WTC11 (cell line): ENCODE measurements at regions not wholly inside any gene's neighbourhood (a gene's known extent, or its start where the extent isn't known, plus 50 kb on each side); places are given as distances from the start of the nearest gene placed in this dataset.

Source experiments
- ATAC-seq: fragments of 200-7000 bp; cut with Tn5 transposase; 2 replicates; pipeline ENCODE4 v1.10.0; 2021; ENCODE audit warnings: mild to moderate bottlenecking, moderate library complexity
- CTCF ChIA-PET: fragments of 300-600 bp; sonication (Branson Sonifier 250); formaldehyde crosslinking; loops from one replicate; lab custom pipeline; 2021; ENCODE audit warnings: antibody characterized with exemption; lab: Charles Lee
- POLR2A ChIA-PET: fragments of 350-600 bp; sonication (Branson Sonifier 250); formaldehyde crosslinking; loops from one replicate; lab custom pipeline; 2021; ENCODE audit warnings: antibody characterized with exemption; lab: Charles Lee
- DNase-seq: peaks from one replicate; pipeline ENCODE4 v3.0.0; 2021; ENCODE audit warnings: low spot score
- H3K27ac Mint-ChIP-seq: 2 replicates; pipeline ENCODE4 v1.8.0; 2021; ENCODE audit warnings: mixed read lengths
- H3K27me3 Mint-ChIP-seq: 2 replicates; pipeline ENCODE4 v1.8.0; 2021; ENCODE audit warnings: low read depth, mild to moderate bottlenecking, moderate library complexity, mixed read lengths
- H3K36me3 Mint-ChIP-seq: 2 replicates; pipeline ENCODE4 v1.8.0; 2021; ENCODE audit warnings: mixed read lengths
- H3K4me1 Mint-ChIP-seq: 2 replicates; pipeline ENCODE4 v1.8.0; 2022; ENCODE audit warnings: mixed read lengths
- H3K4me3 Mint-ChIP-seq: 2 replicates; pipeline ENCODE4 v1.8.0; 2021; ENCODE audit warnings: mild to moderate bottlenecking, moderate library complexity, mixed read lengths
- H3K9me3 Mint-ChIP-seq: 2 replicates; pipeline ENCODE4 v1.8.0; 2021; ENCODE audit warnings: mixed read lengths
- ATF1 ChIP-seq: sonication (generic); formaldehyde crosslinking; IDR thresholded peaks from 2 replicates; pipeline ENCODE4 v1.8.1; 2023; ENCODE audit warnings: mild to moderate bottlenecking, moderate library complexity, missing genetic modification reagents
- CBFB ChIP-seq: sonication (generic); formaldehyde crosslinking; IDR thresholded peaks from 2 replicates; pipeline ENCODE4 v1.8.1; 2022; ENCODE audit warnings: mild to moderate bottlenecking, low read depth, missing genetic modification reagents
- CREB1 ChIP-seq: sonication (generic); formaldehyde crosslinking; IDR thresholded peaks from 2 replicates; pipeline ENCODE4 v1.8.0; 2023; ENCODE audit warnings: mild to moderate bottlenecking, missing genetic modification reagents
- EMX1 ChIP-seq: fragments of 250-450 bp; sonication (Bioruptor Pico); IDR thresholded peaks from 2 replicates; pipeline ENCODE4 v1.8.0; 2021; ENCODE audit warnings: mild to moderate bottlenecking
- GABPB1 ChIP-seq: sonication (generic); formaldehyde crosslinking; IDR thresholded peaks from 2 replicates; pipeline ENCODE4 v1.8.1; 2023; ENCODE audit warnings: mild to moderate bottlenecking, missing genetic modification reagents
- JAZF1 ChIP-seq: fragments of 250-450 bp; sonication (Bioruptor Pico); IDR thresholded peaks from 2 replicates; pipeline ENCODE4 v1.9.0; 2021; ENCODE audit warnings: moderate library complexity, mild to moderate bottlenecking, inconsistent platforms
- MYBL2 ChIP-seq: sonication (generic); formaldehyde crosslinking; IDR thresholded peaks from 2 replicates; pipeline ENCODE4 v1.8.1; 2023; ENCODE audit warnings: mild to moderate bottlenecking, moderate library complexity, missing genetic modification reagents
- NR1H2 ChIP-seq: sonication (generic); formaldehyde crosslinking; IDR thresholded peaks from 2 replicates; pipeline ENCODE4 v1.9.0; 2021; ENCODE audit warnings: mild to moderate bottlenecking, moderate library complexity, missing genetic modification reagents
- RELA ChIP-seq: sonication (generic); formaldehyde crosslinking; IDR thresholded peaks from 2 replicates; pipeline ENCODE4 v1.8.1; 2022; ENCODE audit warnings: missing genetic modification reagents, mild to moderate bottlenecking, borderline replicate concordance
- SP1 ChIP-seq: sonication (generic); formaldehyde crosslinking; conservative IDR thresholded peaks from 2 replicates; pipeline ENCODE4 v1.8.1; 2022; ENCODE audit warnings: missing genetic modification reagents
- TCF7 ChIP-seq: sonication (generic); formaldehyde crosslinking; IDR thresholded peaks from 2 replicates; pipeline ENCODE4 v1.8.0; 2022; ENCODE audit warnings: mild to moderate bottlenecking, low read depth, missing genetic modification reagents, moderate library complexity
- TP53 ChIP-seq: sonication (generic); formaldehyde crosslinking; IDR thresholded peaks from 2 replicates; pipeline ENCODE4 v1.8.1; 2023; ENCODE audit warnings: mild to moderate bottlenecking, missing genetic modification reagents
- ZNF219 ChIP-seq: sonication (generic); formaldehyde crosslinking; IDR thresholded peaks from 2 replicates; pipeline ENCODE4 v1.8.0; 2023; ENCODE audit warnings: missing genetic modification reagents, mild to moderate bottlenecking, borderline replicate concordance
- ZNF423 ChIP-seq: fragments of 250-450 bp; sonication (Bioruptor Pico); IDR thresholded peaks from 2 replicates; pipeline ENCODE4 v2.1.2; 2022; ENCODE audit warnings: mild to moderate bottlenecking, moderate library complexity
- TF ChIP-seq, protein P1 (sequence below): fragments of 200-600 bp; IDR thresholded peaks from 2 replicates; pipeline ENCODE4 v1.8.0; 2022; ENCODE audit warnings: antibody characterized with exemption
- TF ChIP-seq, protein P2 (sequence below): sonication (generic); formaldehyde crosslinking; IDR thresholded peaks from 2 replicates; pipeline ENCODE4 v1.8.0; 2022; ENCODE audit warnings: mild to moderate bottlenecking, missing genetic modification reagents
- TF ChIP-seq, protein P3 (sequence below): sonication (generic); formaldehyde crosslinking; IDR thresholded peaks from 2 replicates; pipeline ENCODE4 v1.8.0; 2023; ENCODE audit warnings: missing genetic modification reagents, mild to moderate bottlenecking, borderline replicate concordance
- TF ChIP-seq, protein P4 (sequence below): fragments of 250-450 bp; sonication (Bioruptor Pico); IDR thresholded peaks from 2 replicates; pipeline ENCODE4 v1.9.0; 2021; ENCODE audit warnings: mild to moderate bottlenecking
- TF ChIP-seq, protein P5 (sequence below): sonication (generic); formaldehyde crosslinking; IDR thresholded peaks from 2 replicates; pipeline ENCODE4 v1.8.1; 2022; ENCODE audit warnings: mild to moderate bottlenecking, missing genetic modification reagents, moderate library complexity, borderline replicate concordance
- TF ChIP-seq, protein P6 (sequence below): sonication (generic); formaldehyde crosslinking; IDR thresholded peaks from 2 replicates; pipeline ENCODE4 v1.8.0; 2022; ENCODE audit warnings: mild to moderate bottlenecking, missing genetic modification reagents

DNA sequence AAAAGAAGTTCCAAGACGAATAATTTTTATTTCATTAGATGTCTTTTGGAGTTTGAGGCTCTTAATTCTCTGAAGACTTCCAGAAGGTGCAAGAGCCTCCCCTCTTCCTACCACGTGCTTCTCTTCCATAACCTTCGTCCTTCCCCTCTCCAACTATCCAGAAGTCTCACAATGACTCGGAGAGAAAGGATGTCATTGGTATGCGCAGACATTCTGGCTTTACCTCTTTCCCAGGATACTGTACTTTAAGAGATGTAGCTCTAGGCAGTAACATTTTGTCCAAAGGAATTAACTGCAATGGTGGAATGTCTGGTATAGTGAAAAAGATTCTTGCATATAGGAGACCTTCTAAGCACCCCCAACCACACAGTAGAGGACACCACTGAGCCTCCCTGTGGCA, 249.0 kb upstream of the OSR1 start:
- CTCF ChIA-PET, result no interaction called here
- POLR2A ChIA-PET, result no interaction called here
- no peaks in the 10 kb centered on the region for H3K4me1 Mint-ChIP-seq
- no peaks in the 10 kb centered on the region; the same call in 1 of the 2 replicates for H3K27me3 Mint-ChIP-seq
- ATAC-seq (no peak), DNase-seq (no peak)
- H3K36me3 Mint-ChIP-seq, result no peaks in the 10 kb centered on the region
- H3K9me3 Mint-ChIP-seq, result peaks cover 16% of the 10 kb centered on the region
- no peak for TF ChIP-seq CBFB (CRISPR knock-in tag)
- TF ChIP-seq JAZF1 (CRISPR knock-in tag), result no peak
- TF ChIP-seq, protein P1, sequence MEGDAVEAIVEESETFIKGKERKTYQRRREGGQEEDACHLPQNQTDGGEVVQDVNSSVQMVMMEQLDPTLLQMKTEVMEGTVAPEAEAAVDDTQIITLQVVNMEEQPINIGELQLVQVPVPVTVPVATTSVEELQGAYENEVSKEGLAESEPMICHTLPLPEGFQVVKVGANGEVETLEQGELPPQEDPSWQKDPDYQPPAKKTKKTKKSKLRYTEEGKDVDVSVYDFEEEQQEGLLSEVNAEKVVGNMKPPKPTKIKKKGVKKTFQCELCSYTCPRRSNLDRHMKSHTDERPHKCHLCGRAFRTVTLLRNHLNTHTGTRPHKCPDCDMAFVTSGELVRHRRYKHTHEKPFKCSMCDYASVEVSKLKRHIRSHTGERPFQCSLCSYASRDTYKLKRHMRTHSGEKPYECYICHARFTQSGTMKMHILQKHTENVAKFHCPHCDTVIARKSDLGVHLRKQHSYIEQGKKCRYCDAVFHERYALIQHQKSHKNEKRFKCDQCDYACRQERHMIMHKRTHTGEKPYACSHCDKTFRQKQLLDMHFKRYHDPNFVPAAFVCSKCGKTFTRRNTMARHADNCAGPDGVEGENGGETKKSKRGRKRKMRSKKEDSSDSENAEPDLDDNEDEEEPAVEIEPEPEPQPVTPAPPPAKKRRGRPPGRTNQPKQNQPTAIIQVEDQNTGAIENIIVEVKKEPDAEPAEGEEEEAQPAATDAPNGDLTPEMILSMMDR, result no peak
- TF ChIP-seq, protein P2, sequence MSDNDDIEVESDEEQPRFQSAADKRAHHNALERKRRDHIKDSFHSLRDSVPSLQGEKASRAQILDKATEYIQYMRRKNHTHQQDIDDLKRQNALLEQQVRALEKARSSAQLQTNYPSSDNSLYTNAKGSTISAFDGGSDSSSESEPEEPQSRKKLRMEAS (CRISPR knock-in tag), result no peak
- no peak for TF ChIP-seq SP1
- TF ChIP-seq ATF1 (CRISPR knock-in tag), result no peak
- no peak for TF ChIP-seq NR1H2 (CRISPR knock-in tag)
- TF ChIP-seq, protein P3, sequence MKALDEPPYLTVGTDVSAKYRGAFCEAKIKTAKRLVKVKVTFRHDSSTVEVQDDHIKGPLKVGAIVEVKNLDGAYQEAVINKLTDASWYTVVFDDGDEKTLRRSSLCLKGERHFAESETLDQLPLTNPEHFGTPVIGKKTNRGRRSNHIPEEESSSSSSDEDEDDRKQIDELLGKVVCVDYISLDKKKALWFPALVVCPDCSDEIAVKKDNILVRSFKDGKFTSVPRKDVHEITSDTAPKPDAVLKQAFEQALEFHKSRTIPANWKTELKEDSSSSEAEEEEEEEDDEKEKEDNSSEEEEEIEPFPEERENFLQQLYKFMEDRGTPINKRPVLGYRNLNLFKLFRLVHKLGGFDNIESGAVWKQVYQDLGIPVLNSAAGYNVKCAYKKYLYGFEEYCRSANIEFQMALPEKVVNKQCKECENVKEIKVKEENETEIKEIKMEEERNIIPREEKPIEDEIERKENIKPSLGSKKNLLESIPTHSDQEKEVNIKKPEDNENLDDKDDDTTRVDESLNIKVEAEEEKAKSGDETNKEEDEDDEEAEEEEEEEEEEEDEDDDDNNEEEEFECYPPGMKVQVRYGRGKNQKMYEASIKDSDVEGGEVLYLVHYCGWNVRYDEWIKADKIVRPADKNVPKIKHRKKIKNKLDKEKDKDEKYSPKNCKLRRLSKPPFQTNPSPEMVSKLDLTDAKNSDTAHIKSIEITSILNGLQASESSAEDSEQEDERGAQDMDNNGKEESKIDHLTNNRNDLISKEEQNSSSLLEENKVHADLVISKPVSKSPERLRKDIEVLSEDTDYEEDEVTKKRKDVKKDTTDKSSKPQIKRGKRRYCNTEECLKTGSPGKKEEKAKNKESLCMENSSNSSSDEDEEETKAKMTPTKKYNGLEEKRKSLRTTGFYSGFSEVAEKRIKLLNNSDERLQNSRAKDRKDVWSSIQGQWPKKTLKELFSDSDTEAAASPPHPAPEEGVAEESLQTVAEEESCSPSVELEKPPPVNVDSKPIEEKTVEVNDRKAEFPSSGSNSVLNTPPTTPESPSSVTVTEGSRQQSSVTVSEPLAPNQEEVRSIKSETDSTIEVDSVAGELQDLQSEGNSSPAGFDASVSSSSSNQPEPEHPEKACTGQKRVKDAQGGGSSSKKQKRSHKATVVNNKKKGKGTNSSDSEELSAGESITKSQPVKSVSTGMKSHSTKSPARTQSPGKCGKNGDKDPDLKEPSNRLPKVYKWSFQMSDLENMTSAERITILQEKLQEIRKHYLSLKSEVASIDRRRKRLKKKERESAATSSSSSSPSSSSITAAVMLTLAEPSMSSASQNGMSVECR, result no peak
- no peak overlapping the region for H3K27ac Mint-ChIP-seq
- no peak overlapping the region for H3K4me3 Mint-ChIP-seq

DNA sequence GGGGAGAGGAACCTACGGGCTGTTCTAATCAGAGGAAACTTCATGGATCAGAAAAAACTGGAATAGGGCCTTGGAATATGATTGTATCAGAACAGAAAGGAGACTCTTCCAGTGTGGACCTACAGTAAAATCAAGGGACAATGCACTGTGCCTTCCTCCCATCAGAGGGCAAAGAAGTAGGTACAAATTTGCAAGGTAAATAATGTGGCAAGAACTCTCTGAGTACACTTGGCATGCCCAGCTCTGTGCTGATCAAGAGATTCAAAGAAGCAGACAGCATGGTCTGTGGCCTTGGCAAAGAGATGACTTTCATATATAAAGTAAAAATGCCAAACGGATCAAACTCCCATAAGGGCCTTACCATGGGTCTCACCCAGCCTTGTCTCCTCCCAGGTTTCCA, 242.6 kb upstream of the OSR1 start:
- TF ChIP-seq CREB1 (CRISPR knock-in tag), result no peak
- no peak for TF ChIP-seq EMX1 (CRISPR knock-in tag)
- no peak for TF ChIP-seq ZNF423 (CRISPR knock-in tag)
- no peak for TF ChIP-seq SP1
- TF ChIP-seq, protein P4, sequence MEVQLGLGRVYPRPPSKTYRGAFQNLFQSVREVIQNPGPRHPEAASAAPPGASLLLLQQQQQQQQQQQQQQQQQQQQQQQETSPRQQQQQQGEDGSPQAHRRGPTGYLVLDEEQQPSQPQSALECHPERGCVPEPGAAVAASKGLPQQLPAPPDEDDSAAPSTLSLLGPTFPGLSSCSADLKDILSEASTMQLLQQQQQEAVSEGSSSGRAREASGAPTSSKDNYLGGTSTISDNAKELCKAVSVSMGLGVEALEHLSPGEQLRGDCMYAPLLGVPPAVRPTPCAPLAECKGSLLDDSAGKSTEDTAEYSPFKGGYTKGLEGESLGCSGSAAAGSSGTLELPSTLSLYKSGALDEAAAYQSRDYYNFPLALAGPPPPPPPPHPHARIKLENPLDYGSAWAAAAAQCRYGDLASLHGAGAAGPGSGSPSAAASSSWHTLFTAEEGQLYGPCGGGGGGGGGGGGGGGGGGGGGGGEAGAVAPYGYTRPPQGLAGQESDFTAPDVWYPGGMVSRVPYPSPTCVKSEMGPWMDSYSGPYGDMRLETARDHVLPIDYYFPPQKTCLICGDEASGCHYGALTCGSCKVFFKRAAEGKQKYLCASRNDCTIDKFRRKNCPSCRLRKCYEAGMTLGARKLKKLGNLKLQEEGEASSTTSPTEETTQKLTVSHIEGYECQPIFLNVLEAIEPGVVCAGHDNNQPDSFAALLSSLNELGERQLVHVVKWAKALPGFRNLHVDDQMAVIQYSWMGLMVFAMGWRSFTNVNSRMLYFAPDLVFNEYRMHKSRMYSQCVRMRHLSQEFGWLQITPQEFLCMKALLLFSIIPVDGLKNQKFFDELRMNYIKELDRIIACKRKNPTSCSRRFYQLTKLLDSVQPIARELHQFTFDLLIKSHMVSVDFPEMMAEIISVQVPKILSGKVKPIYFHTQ (CRISPR knock-in tag), result no peak
- TF ChIP-seq TCF7 (CRISPR knock-in tag), result no peak
- no peak for TF ChIP-seq MYBL2 (CRISPR knock-in tag)
- TF ChIP-seq RELA (CRISPR knock-in tag), result no peak
- TF ChIP-seq, protein P5, sequence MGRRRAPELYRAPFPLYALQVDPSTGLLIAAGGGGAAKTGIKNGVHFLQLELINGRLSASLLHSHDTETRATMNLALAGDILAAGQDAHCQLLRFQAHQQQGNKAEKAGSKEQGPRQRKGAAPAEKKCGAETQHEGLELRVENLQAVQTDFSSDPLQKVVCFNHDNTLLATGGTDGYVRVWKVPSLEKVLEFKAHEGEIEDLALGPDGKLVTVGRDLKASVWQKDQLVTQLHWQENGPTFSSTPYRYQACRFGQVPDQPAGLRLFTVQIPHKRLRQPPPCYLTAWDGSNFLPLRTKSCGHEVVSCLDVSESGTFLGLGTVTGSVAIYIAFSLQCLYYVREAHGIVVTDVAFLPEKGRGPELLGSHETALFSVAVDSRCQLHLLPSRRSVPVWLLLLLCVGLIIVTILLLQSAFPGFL (CRISPR knock-in tag), result no peak
- TF ChIP-seq TP53 (CRISPR knock-in tag), result no peak
- TF ChIP-seq ZNF219, result no peak
- TF ChIP-seq, protein P6, sequence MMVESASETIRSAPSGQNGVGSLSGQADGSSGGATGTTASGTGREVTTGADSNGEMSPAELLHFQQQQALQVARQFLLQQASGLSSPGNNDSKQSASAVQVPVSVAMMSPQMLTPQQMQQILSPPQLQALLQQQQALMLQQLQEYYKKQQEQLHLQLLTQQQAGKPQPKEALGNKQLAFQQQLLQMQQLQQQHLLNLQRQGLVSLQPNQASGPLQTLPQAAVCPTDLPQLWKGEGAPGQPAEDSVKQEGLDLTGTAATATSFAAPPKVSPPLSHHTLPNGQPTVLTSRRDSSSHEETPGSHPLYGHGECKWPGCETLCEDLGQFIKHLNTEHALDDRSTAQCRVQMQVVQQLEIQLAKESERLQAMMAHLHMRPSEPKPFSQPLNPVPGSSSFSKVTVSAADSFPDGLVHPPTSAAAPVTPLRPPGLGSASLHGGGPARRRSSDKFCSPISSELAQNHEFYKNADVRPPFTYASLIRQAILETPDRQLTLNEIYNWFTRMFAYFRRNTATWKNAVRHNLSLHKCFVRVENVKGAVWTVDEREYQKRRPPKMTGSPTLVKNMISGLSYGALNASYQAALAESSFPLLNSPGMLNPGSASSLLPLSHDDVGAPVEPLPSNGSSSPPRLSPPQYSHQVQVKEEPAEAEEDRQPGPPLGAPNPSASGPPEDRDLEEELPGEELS (CRISPR knock-in tag), result no peak
- no peak for TF ChIP-seq GABPB1 (CRISPR knock-in tag)
- ChIA-PET CTCF (no interaction called here), POLR2A (no interaction called here)
- no peak for ATAC-seq
- Mint-ChIP-seq H3K36me3 (no peaks in the 10 kb centered on the region), H3K4me1 (no peaks in the 10 kb centered on the region), H3K9me3 (peaks cover 16% of the 10 kb centered on the region), H3K27me3 (no peaks in the 10 kb centered on the region; the same call in 1 of the 2 replicates), H3K27ac (no peak overlapping the region), H3K4me3 (no peak overlapping the region)
- no peak for DNase-seq
